ENCODE measurements at regions not wholly inside any gene's neighbourhood (a gene's known extent, or its start where the extent isn't known, plus 50 kb on each side); places are given as distances from the start of the nearest gene placed in this dataset.
A peak's percentile ranks its signal among the peaks of the same experiment; 100 is the strongest.

GRCh38 chr21:36239585-36239984 lies 80.4 kb upstream of the MORC3 start:
- no peak overlapping the region for H2BK5ac ChIP-seq (ENCODE audit: low read depth, low read length)
- ChIA-PET POLR2A (ENCODE audit: partially characterized antibody) (no interaction called here), CTCF (ENCODE audit: partially characterized antibody) (interaction anchor here (0.5 kb wide), 1 partner anchor 695 kb away, joined by 3 read pairs; no protein-coding TSS in a partner anchor)
- no peak overlapping the region for H3K56ac ChIP-seq (replicated peaks; ENCODE audit: insufficient read length, low read depth, low read length)
- no peaks in the 10 kb centered on the region for H3K36me3 ChIP-seq (ENCODE audit: control insufficient read depth in 2 of 4, insufficient read depth in 4 of 4, low read length in 3 of 4)
- H4K8ac ChIP-seq (ENCODE audit: extremely low read depth, insufficient read depth, low read length) = peak overlapping the region; percentile 35; the same call in 1 of the 2 replicates
- no peak overlapping the region for H2BK120ac ChIP-seq (replicated peaks; ENCODE audit: low read depth, low read length)
- no peak overlapping the region for H3K27ac ChIP-seq (ENCODE audit: low read depth, low read length)
- no peak overlapping the region for H2AFZ ChIP-seq (ENCODE audit: low read length)
- H2AK5ac ChIP-seq (ENCODE audit: low read depth, low read length) = no peak overlapping the region
- no peak overlapping the region for H3K4ac ChIP-seq (replicated peaks; ENCODE audit: insufficient read length, low read depth, low read length)
- H4K5ac ChIP-seq (ENCODE audit: insufficient read length, low read depth, low read length) = no peak overlapping the region
- no peak overlapping the region for H2BK12ac ChIP-seq (ENCODE audit: low read depth, low read length)
- H4K91ac ChIP-seq (replicated peaks; ENCODE audit: insufficient read length, low read length) = no peak overlapping the region
- H3K79me1 ChIP-seq (ENCODE audit: low read depth, low read length) = no peaks in the 10 kb centered on the region
- no peak overlapping the region for H3K9ac ChIP-seq (replicated peaks in 1 of 4; ENCODE audit: extremely low read depth in 1 of 4, low read depth in 3 of 4, low read length in 3 of 4)
- H3K23ac ChIP-seq (ENCODE audit: insufficient read length) = no peak overlapping the region
- no peak overlapping the region for H3K18ac ChIP-seq (ENCODE audit: extremely low read depth, low read length)
- no peak overlapping the region for H2BK15ac ChIP-seq (ENCODE audit: low read length)
- H2BK20ac ChIP-seq (ENCODE audit: low read length) = no peak overlapping the region
- H3K9me3 ChIP-seq (ENCODE audit: insufficient read depth in 2 of 2, low read depth in 1 of 2, low read length in 1 of 2) = no peaks in the 10 kb centered on the region
- H3K23me2 ChIP-seq (ENCODE audit: low read depth, low read length) = no peaks in the 10 kb centered on the region
- no peak for FAIRE-seq
- no peak overlapping the region for H3K14ac ChIP-seq (ENCODE audit: insufficient read length)
- TF ChIP-seq RAD21 (IDR thresholded peaks at IDR 0.05 in 1 of 2, conservative IDR thresholded peaks at IDR 0.05 in 1 of 2; ENCODE audit: low read depth in 2 of 2, low read length in 2 of 2) (no peak), SP2 (IDR thresholded peaks at IDR 0.05; ENCODE audit: low read length) (no peak), MAFK (IDR thresholded peaks at IDR 0.05; ENCODE audit: low read depth, low read length) (no peak), GTF2F1 (IDR thresholded peaks at IDR 0.05; ENCODE audit: borderline replicate concordance, low read depth, low read length) (no peak), TAF7 (optimal IDR thresholded peaks at IDR 0.05; ENCODE audit: borderline replicate concordance, low read depth, low read length) (no peak), EZH2 (IDR thresholded peaks at IDR 0.05; ENCODE audit: low read depth, low read length, severe bottlenecking) (no peak), POLR2A (IDR thresholded peaks at IDR 0.05; ENCODE audit: control extremely low read depth in 1 of 2, low read depth in 2 of 2, low read length in 2 of 2) (no peak), HDAC6 (IDR thresholded peaks at IDR 0.05; ENCODE audit: low read depth, low read length) (no peak), RFX5 (IDR thresholded peaks at IDR 0.05; ENCODE audit: borderline replicate concordance, low read depth, low read length) (no peak), SIN3A (conservative IDR thresholded peaks at IDR 0.05 in 1 of 2, IDR thresholded peaks at IDR 0.05 in 1 of 2; ENCODE audit: low read depth in 1 of 2, low read length in 2 of 2) (no peak), CEBPB (IDR thresholded peaks at IDR 0.05; ENCODE audit: low read depth, low read length) (no peak)
- H3K4me2 ChIP-seq (ENCODE audit: insufficient read depth in 1 of 2, low read depth in 2 of 2, low read length in 2 of 2) = no peak overlapping the region
- DNase-seq (ENCODE audit: low read depth in 1 of 2, low spot score in 2 of 2) = no peak
- peaks cover 0 to 1% of the 10 kb centered on the region in 2 experiments for H4K20me1 ChIP-seq (replicated peaks in 1 of 2; ENCODE audit: control insufficient read depth in 1 of 2, insufficient read depth in 2 of 2, low read length in 2 of 2)
- H3K4me3 ChIP-seq (ENCODE audit: extremely low read depth in 1 of 4, insufficient read depth in 2 of 4, low read depth in 3 of 4, low read length in 4 of 4) = no peak overlapping the region
- no peaks in the 10 kb centered on the region for H3K27me3 ChIP-seq (replicated peaks in 1 of 4; ENCODE audit: control insufficient read depth in 3 of 4, extremely low read depth in 1 of 4, insufficient read depth in 3 of 4, low read length in 3 of 4)
- H3K79me2 ChIP-seq (ENCODE audit: control insufficient read depth in 1 of 2, insufficient read depth in 2 of 2, low read length in 2 of 2) = no peaks in the 10 kb centered on the region
- no peaks in the 10 kb centered on the region; a peak in 2 of 7 replicates for H3K4me1 ChIP-seq (replicated peaks in 1 of 4; ENCODE audit: control insufficient read depth in 3 of 4, insufficient read depth in 4 of 4, low read length in 3 of 4)
- 92% methylated on average over 20 of the region's 20 CpGs; no CpG with 5 or more reads in 1 of the 2 experiments for WGBS, 2 experiments (ENCODE audit: extremely low coverage in 1 of 2, insufficient coverage in 1 of 2, insufficient read length in 1 of 2, insufficient replicate concordance in 2 of 2, low coverage in 1 of 2, low lambda C conversion rate in 2 of 2, missing lambda C conversion rate in 1 of 2)

All from H1 (cell line).